K562 (cell line): ENCODE measurements at regions not wholly inside any gene's neighbourhood (a gene's known extent, or its start where the extent isn't known, plus 50 kb on each side); places are given as distances from the start of the nearest gene placed in this dataset.

ENCODE experiments used
- ATAC-seq: fragments of 200-7000 bp; cut with Tn5 transposase; 3 replicates; pipeline ENCODE4 v1.9.1; 2020; ENCODE audit warnings: moderate library complexity
- BruUV-seq: library from RNA; stranded (reverse); fragments of 400-500 nt; replicated peaks from 2 replicates; lab custom pipeline; 2021; lab: Mats Ljungman, UMichigan
- CTCF ChIA-PET: fragments of 300-600 bp; formaldehyde crosslinking; extraction: SDS; loops from one replicate; lab custom pipeline; 2021; ENCODE audit warnings: low intra/inter-chr PET ratio; lab: Yijun Ruan, JAX
- POLR2A ChIA-PET: fragments of 300-600, 350-650 bp; sonication (Branson Sonifier 250); formaldehyde crosslinking; extraction: SDS; loops from one replicate; lab custom pipeline; 2021; ENCODE audit warnings: antibody characterized with exemption, inconsistent platforms; lab: Yijun Ruan, JAX
- DNase-seq, 4 experiments: peaks; one replicate each; pipeline versions ENCODE4 v3.0.0 to v3.0.0-alpha.2; 2011 to 2018; ENCODE audit warnings: low spot score in 3 of 4, mixed read lengths in 3 of 4; ENCODE audit errors: extremely low read depth in 1 of 4
- FAIRE-seq: peaks from 2 replicates; lab custom pipeline; 2011; peaks lifted over from hg19 to GRCh38; lab: Jason Lieb, UNC
- H2AFZ ChIP-seq: 2 replicates; pipeline ENCODE4 v1.6.0; 2011; ENCODE audit warnings: low read depth, low read length, control low read depth, inconsistent platforms
- H3K27ac ChIP-seq: fragments of 200-600 bp; 3 replicates; pipeline ENCODE4 v1.8.0; 2011; ENCODE audit warnings: low read depth, mild to moderate bottlenecking, control low read depth, inconsistent platforms, low read length, moderate library complexity, mixed read lengths; ENCODE audit errors: extremely low read depth
- H3K27me3 ChIP-seq, 2 experiments: fragments of 300-600 bp in 1 of 2; 2 replicates in 1 of 2; 3 replicates in 1 of 2; pipeline versions ENCODE4 v1.6.0 to v1.8.0; 2011; ENCODE audit warnings: inconsistent platforms in 2 of 2, low read length in 2 of 2, mild to moderate bottlenecking in 1 of 2, mixed read lengths in 1 of 2, moderate library complexity in 1 of 2; ENCODE audit not compliant: control insufficient read depth in 2 of 2, insufficient read depth in 2 of 2
- H3K36me3 ChIP-seq: fragments of 300-600 bp; 3 replicates; pipeline ENCODE4 v1.8.0; 2011; ENCODE audit warnings: mild to moderate bottlenecking, low read length, inconsistent platforms; ENCODE audit not compliant: control insufficient read depth, insufficient read depth
- H3K4me1 ChIP-seq, 2 experiments: fragments of 200-600 bp in 1 of 2; replicated peaks in 1 of 2; 2 replicates in 1 of 2; 3 replicates in 1 of 2; pipeline versions ENCODE4 v1.5.1 to v1.8.0; 2011; ENCODE audit warnings: inconsistent platforms in 2 of 2, low read length in 2 of 2, mild to moderate bottlenecking in 1 of 2, mixed read lengths in 1 of 2, moderate library complexity in 1 of 2; ENCODE audit not compliant: control insufficient read depth in 2 of 2, insufficient read depth in 2 of 2
- H3K4me2 ChIP-seq: 2 replicates; pipeline ENCODE4 v1.6.1; 2011; ENCODE audit warnings: low read length, control low read depth, inconsistent platforms, mixed read lengths; ENCODE audit not compliant: insufficient read depth
- H3K4me3 ChIP-seq: fragments of 200-600 bp; sonication (generic), shearing (Covaris generic); 2 replicates; pipeline ENCODE4 v1.5.1; 2016; ENCODE audit warnings: control low read depth, inconsistent platforms
- H3K79me2 ChIP-seq: fragments of 200-600 bp; 3 replicates; pipeline ENCODE4 v1.8.0; 2011; ENCODE audit warnings: low read length, inconsistent platforms; ENCODE audit not compliant: control insufficient read depth, insufficient read depth
- H3K9ac ChIP-seq, 2 experiments: 2 replicates each; pipeline versions ENCODE4 v1.6.0 to v1.6.1; 2011; ENCODE audit warnings: low read depth in 2 of 2, low read length in 2 of 2, control low read depth in 1 of 2, inconsistent platforms in 1 of 2, mild to moderate bottlenecking in 1 of 2, mixed read lengths in 1 of 2; ENCODE audit not compliant: insufficient read depth in 1 of 2
- H3K9me1 ChIP-seq: one replicate; pipeline ENCODE4 v1.6.0; 2011; ENCODE audit warnings: inconsistent platforms, mild to moderate bottlenecking, low read length, moderate library complexity; ENCODE audit not compliant: control insufficient read depth, insufficient read depth
- H3K9me3 ChIP-seq: replicated peaks from 2 replicates; pipeline ENCODE4 v1.5.1; 2011; ENCODE audit warnings: low read depth, low read length, inconsistent platforms; ENCODE audit not compliant: control insufficient read depth, insufficient read depth
- H4K20me1 ChIP-seq: replicated peaks from 2 replicates; pipeline ENCODE4 v1.6.1; 2011; ENCODE audit warnings: low read length, inconsistent platforms, mixed read lengths; ENCODE audit not compliant: control insufficient read depth, insufficient read depth
- ADNP ChIP-seq: fragments of 200-800 bp; sonication (Bioruptor generic); IDR thresholded peaks from 2 replicates; pipeline ENCODE4 v1.6.1; 2016; ENCODE audit warnings: missing genetic modification characterization, missing compliant biosample characterization
- KDM5B ChIP-seq: fragments of 200-600 bp; sonication (generic); IDR thresholded peaks from 2 replicates; pipeline ENCODE4 v1.6.1; 2012; ENCODE audit warnings: low read depth, mild to moderate bottlenecking, moderate library complexity, low read length, control low read depth, inconsistent platforms; ENCODE audit not compliant: insufficient replicate concordance
- POLR2AphosphoS5 ChIP-seq: IDR thresholded peaks from 2 replicates; pipeline ENCODE4 v1.6.1; 2011; ENCODE audit warnings: mild to moderate bottlenecking, low read depth, low read length, moderate library complexity; ENCODE audit not compliant: control insufficient read depth, insufficient read depth
- RBM34 ChIP-seq: fragments of 200-400 bp; formaldehyde crosslinking; IDR thresholded peaks from 2 replicates; pipeline ENCODE4 v1.6.1; 2018; ENCODE audit warnings: low read length, borderline replicate concordance; ENCODE audit not compliant: insufficient read depth
- SAP30 ChIP-seq: fragments of 200-600 bp; sonication (generic); IDR thresholded peaks from 2 replicates; pipeline ENCODE4 v1.6.1; 2012; ENCODE audit warnings: borderline replicate concordance, low read depth, mild to moderate bottlenecking, moderate library complexity, low read length, control low read depth, inconsistent platforms; ENCODE audit not compliant: insufficient read depth, poor library complexity, severe bottlenecking
- SMARCC2 ChIP-seq: fragments of 450-650 bp; IDR thresholded peaks from 2 replicates; pipeline ENCODE4 v1.6.1; 2017; ENCODE audit warnings: antibody characterized with exemption, moderate library complexity, mild to moderate bottlenecking, low read depth
- TRIM24 ChIP-seq, 2 experiments: fragments of 450-650 bp; IDR thresholded peaks; 2 replicates each; pipeline ENCODE4 v1.6.1; 2016
- ZNF57 ChIP-seq: fragments of 450-650 bp; formaldehyde crosslinking; IDR thresholded peaks from 2 replicates; pipeline ENCODE4 v1.4.0; 2020; ENCODE audit warnings: mild to moderate bottlenecking, moderate library complexity
- ZNF707 ChIP-seq: fragments of 250-450 bp; sonication (Bioruptor Pico); conservative IDR thresholded peaks from 2 replicates; pipeline ENCODE4 v1.8.0; 2022; ENCODE audit warnings: inconsistent platforms, mild to moderate bottlenecking, moderate library complexity
- WGBS: fragments of 100-300 bp; shearing (Covaris generic); methylation state at CpG from one replicate; pipeline ENCODE4 v1.1.6; 2016; ENCODE audit warnings: low coverage, mixed read lengths; ENCODE audit not compliant: insufficient coverage; ENCODE audit errors: missing lambda C conversion rate; 5-methylcytosine and 5-hydroxymethylcytosine counted together
- in situ Hi-C: fragments of 300-500 bp; cut with MboI; formaldehyde crosslinking; loops from 4 replicates; pipeline ENCODE4 v1.15.0; 2018; ENCODE audit warnings: inconsistent platforms, mixed read lengths
- intact Hi-C: fragments of 100-400 bp; cut with micrococcal nuclease; formaldehyde crosslinking; loops from 2 replicates; pipeline ENCODE4 v1.14.2; 2022

GRCh38 chr13:32894589-32895001 is 121.6 kb upstream of the KL start:
- H2AFZ ChIP-seq = no peak overlapping the region
- FAIRE-seq (no peak), DNase-seq (no peak), ATAC-seq (no peak)
- BruUV-seq = no TSS peak
- H3K9me1 ChIP-seq = no peaks in the 10 kb centered on the region
- no peak overlapping the region for H3K27ac ChIP-seq
- intact Hi-C loops = no loop called here
- no peak overlapping the region for H3K4me3 ChIP-seq
- H4K20me1 ChIP-seq = no peaks in the 10 kb centered on the region
- in situ Hi-C loops = no loop called here
- ChIA-PET POLR2A (no interaction called here), CTCF (no interaction called here)
- 0% methylated on average over 2 of the region's 2 CpGs for WGBS
- no peaks in the 10 kb centered on the region for H3K9me3 ChIP-seq
- TF ChIP-seq ZNF707 (CRISPR knock-in tag) (no peak), RBM34 (no peak), ADNP (no peak), TRIM24 (IDR thresholded peaks at IDR 0.05) (no peak)
- peaks cover 0 to 6% of the 10 kb centered on the region in 2 experiments; a peak in 2 of 5 replicates for H3K27me3 ChIP-seq
- H3K4me1 ChIP-seq = no peaks in the 10 kb centered on the region
- H3K4me2 ChIP-seq = no peak overlapping the region
- no peak overlapping the region for H3K9ac ChIP-seq
- H3K36me3 ChIP-seq = no peaks in the 10 kb centered on the region
- H3K79me2 ChIP-seq = no peaks in the 10 kb centered on the region

- POLR2A ChIA-PET = no interaction called here
- ATAC-seq = no peak
- Histone ChIP-seq H3K4me3 (no peak overlapping the region), H3K9me3 (no peaks in the 10 kb centered on the region), H3K27ac (no peak overlapping the region), H2AFZ (no peak overlapping the region), H3K4me1 (no peaks in the 10 kb centered on the region), H3K9me1 (no peaks in the 10 kb centered on the region), H3K9ac (no peak overlapping the region), H3K4me2 (no peak overlapping the region), H4K20me1 (no peaks in the 10 kb centered on the region), H3K79me2 (no peaks in the 10 kb centered on the region), H3K36me3 (no peaks in the 10 kb centered on the region), H3K27me3 (peaks cover 0 to 6% of the 10 kb centered on the region in 2 experiments; a peak in 2 of 5 replicates)
- in situ Hi-C loops = no loop called here
- FAIRE-seq = no peak
- no TSS peak for BruUV-seq
- TF ChIP-seq ZNF57 (CRISPR knock-in tag) (no peak), SMARCC2 (no peak), KDM5B (no peak), POLR2AphosphoS5 (no peak), SAP30 (no peak)
- CTCF ChIA-PET = no interaction called here
- intact Hi-C loops = no loop called here
- WGBS = 0% methylated on average over 2 of the region's 3 CpGs
- no peak for DNase-seq
These were observed 120.9 kb upstream of the KL start for GRCh38 chr13:32895296-32895695.
